Thyroid gland (tissue), 4 donors: ENCODE measurements at regions not wholly inside any gene's neighbourhood (a gene's known extent, or its start where the extent isn't known, plus 50 kb on each side); places are given as distances from the start of the nearest gene placed in this dataset.

Experiments
- POLR2A ChIP-seq, 2 donors: fragments of 450-650 bp; IDR thresholded peaks; one replicate each; pipeline ENCODE4 v1.6.1; 2017; ENCODE audit warnings: antibody characterized with exemption in 2 of 2, mild to moderate bottlenecking in 2 of 2, moderate library complexity in 1 of 2
- TF ChIP-seq, protein P1 (sequence below), 6 experiments: fragments of 200-600 bp in 3 of 6; fragments of 450-650 bp in 3 of 6; sonication (generic) in 3 of 6; IDR thresholded peaks; one replicate each; pipeline ENCODE4 v1.5.1; 2016 to 2019; ENCODE audit warnings: antibody characterized with exemption in 6 of 6, mild to moderate bottlenecking in 2 of 6, inconsistent platforms in 1 of 6, moderate library complexity in 1 of 6

- TF ChIP-seq, protein P1, sequence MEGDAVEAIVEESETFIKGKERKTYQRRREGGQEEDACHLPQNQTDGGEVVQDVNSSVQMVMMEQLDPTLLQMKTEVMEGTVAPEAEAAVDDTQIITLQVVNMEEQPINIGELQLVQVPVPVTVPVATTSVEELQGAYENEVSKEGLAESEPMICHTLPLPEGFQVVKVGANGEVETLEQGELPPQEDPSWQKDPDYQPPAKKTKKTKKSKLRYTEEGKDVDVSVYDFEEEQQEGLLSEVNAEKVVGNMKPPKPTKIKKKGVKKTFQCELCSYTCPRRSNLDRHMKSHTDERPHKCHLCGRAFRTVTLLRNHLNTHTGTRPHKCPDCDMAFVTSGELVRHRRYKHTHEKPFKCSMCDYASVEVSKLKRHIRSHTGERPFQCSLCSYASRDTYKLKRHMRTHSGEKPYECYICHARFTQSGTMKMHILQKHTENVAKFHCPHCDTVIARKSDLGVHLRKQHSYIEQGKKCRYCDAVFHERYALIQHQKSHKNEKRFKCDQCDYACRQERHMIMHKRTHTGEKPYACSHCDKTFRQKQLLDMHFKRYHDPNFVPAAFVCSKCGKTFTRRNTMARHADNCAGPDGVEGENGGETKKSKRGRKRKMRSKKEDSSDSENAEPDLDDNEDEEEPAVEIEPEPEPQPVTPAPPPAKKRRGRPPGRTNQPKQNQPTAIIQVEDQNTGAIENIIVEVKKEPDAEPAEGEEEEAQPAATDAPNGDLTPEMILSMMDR (IDR thresholded peaks at IDR 0.05), result no peak
- TF ChIP-seq POLR2A (IDR thresholded peaks at IDR 0.05), result no peak
These were observed 201.6 kb downstream of the SEMA6D start for GRCh38 chr15:47918877-47919276.
